Keratinocyte (primary cell): ENCODE measurements at regions not wholly inside any gene's neighbourhood (a gene's known extent, or its start where the extent isn't known, plus 50 kb on each side); places are given as distances from the start of the nearest gene placed in this dataset.

Experiments used
- DNase-seq: peaks from one replicate; pipeline ENCODE4 v3.0.0-alpha.2; 2011; ENCODE audit warnings: low read depth, missing footprints, low spot score
- FAIRE-seq: peaks from 2 replicates; lab custom pipeline; 2011; peaks lifted over from hg19 to GRCh38; lab: Jason Lieb, UNC
- H2AFZ ChIP-seq: 2 replicates; pipeline ENCODE4 v1.6.0; 2012; ENCODE audit warnings: low read length, control low read depth, inconsistent platforms; ENCODE audit not compliant: control insufficient read depth
- H3K27ac ChIP-seq: 2 replicates; pipeline ENCODE4 v1.5.1; 2011; ENCODE audit warnings: low read length; ENCODE audit not compliant: control insufficient read depth, insufficient read depth
- H3K27me3 ChIP-seq: 3 replicates; pipeline ENCODE4 v1.6.0; 2011; ENCODE audit warnings: low read length; ENCODE audit not compliant: control insufficient read depth, insufficient read depth; ENCODE audit errors: extremely low read depth
- H3K36me3 ChIP-seq, 2 experiments: 2 replicates in 1 of 2; 3 replicates in 1 of 2; pipeline ENCODE4 v1.5.1; 2011; ENCODE audit warnings: low read length in 2 of 2, mild to moderate bottlenecking in 1 of 2; ENCODE audit not compliant: control insufficient read depth in 2 of 2, insufficient read depth in 2 of 2; ENCODE audit errors: extremely low read depth in 1 of 2
- H3K4me1 ChIP-seq: 3 replicates; pipeline ENCODE4 v1.5.1; 2011; ENCODE audit warnings: low read length; ENCODE audit not compliant: control insufficient read depth, insufficient read depth; ENCODE audit errors: extremely low read depth
- H3K4me2 ChIP-seq: 3 replicates; pipeline ENCODE4 v1.6.0; 2011; ENCODE audit warnings: low read depth, low read length; ENCODE audit not compliant: control insufficient read depth, insufficient read depth; ENCODE audit errors: extremely low read depth
- H3K4me3 ChIP-seq, 3 experiments: fragments of 200-600 bp in 1 of 3; sonication (generic) in 1 of 3; 2 replicates in 2 of 3; 3 replicates in 1 of 3; pipeline ENCODE4 v1.5.1; 2011 to 2016; ENCODE audit warnings: low read length in 3 of 3, mild to moderate bottlenecking in 3 of 3, control low read depth in 2 of 3, inconsistent platforms in 1 of 3, low read depth in 1 of 3, mixed read lengths in 1 of 3, mixed run types in 1 of 3, moderate library complexity in 1 of 3; ENCODE audit not compliant: control insufficient read depth in 2 of 3, insufficient read depth in 2 of 3; ENCODE audit errors: extremely low read depth in 1 of 3
- H3K79me2 ChIP-seq: 2 replicates; pipeline ENCODE4 v1.6.0; 2012; ENCODE audit warnings: low read length; ENCODE audit not compliant: control insufficient read depth, insufficient read depth
- H3K9ac ChIP-seq: 3 replicates; pipeline ENCODE4 v1.6.0; 2011; ENCODE audit warnings: low read length; ENCODE audit not compliant: control insufficient read depth, insufficient read depth; ENCODE audit errors: extremely low read depth
- H3K9me1 ChIP-seq: 3 replicates; pipeline ENCODE4 v1.6.0; 2011; ENCODE audit warnings: low read length; ENCODE audit not compliant: control insufficient read depth, insufficient read depth; ENCODE audit errors: extremely low read depth
- H3K9me3 ChIP-seq: 2 replicates; pipeline ENCODE4 v1.5.1; 2012; ENCODE audit warnings: low read depth, low read length; ENCODE audit not compliant: control insufficient read depth
- H4K20me1 ChIP-seq: 3 replicates; pipeline ENCODE4 v1.6.0; 2011; ENCODE audit warnings: low read length; ENCODE audit not compliant: control insufficient read depth, insufficient read depth; ENCODE audit errors: extremely low read depth
- EZH2 ChIP-seq: IDR thresholded peaks from one replicate; pipeline ENCODE4 v1.6.1; 2012; ENCODE audit warnings: inconsistent platforms, mild to moderate bottlenecking, low read length, moderate library complexity
- dilution Hi-C: fragments of 300-500 bp; cut with MboI; formaldehyde crosslinking; loops from one replicate; pipeline ENCODE4 v1.7.0; 2020; ENCODE audit warnings: low sequenced_read_pairs; ENCODE audit not compliant: extremely low pct_ligation_motif_present
- TF ChIP-seq, protein P1 (sequence below), 3 experiments: IDR thresholded peaks in 1 of 3; conservative IDR thresholded peaks in 1 of 3; optimal IDR thresholded peaks in 1 of 3; 2 replicates in 2 of 3; 3 replicates in 1 of 3; pipeline versions ENCODE3 to v1.5.1; 2011; ENCODE audit warnings: low read length in 3 of 3, mild to moderate bottlenecking in 3 of 3, moderate library complexity in 2 of 3, control low read depth in 1 of 3, inconsistent platforms in 1 of 3; ENCODE audit not compliant: insufficient read depth in 2 of 3; ENCODE audit errors: extremely low read depth in 1 of 3

DNA sequence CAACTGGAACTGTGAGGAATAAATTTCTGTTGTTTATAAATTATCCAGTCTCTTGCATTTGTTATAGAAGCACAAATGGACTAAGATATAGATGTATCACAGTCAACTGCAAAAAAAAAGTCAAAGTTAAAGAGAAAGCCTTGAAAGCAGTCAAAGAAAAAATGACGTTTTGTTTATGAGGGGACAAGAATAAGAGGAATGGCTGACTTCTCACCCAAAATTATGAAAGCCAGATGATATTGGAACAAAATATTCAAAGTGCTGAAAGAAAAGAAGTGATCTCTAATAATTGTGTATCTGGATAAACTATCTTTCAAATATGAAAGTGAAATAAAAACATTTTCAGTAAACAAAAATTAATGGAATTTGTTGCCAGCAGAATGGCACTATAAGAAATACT, 171.8 kb upstream of the IGF1R start:
- Histone ChIP-seq H3K36me3 (no peaks in the 10 kb centered on the region), H2AFZ (no peak overlapping the region), H3K4me2 (no peak overlapping the region), H3K4me1 (no peaks in the 10 kb centered on the region), H3K27me3 (peaks cover 23% of the 10 kb centered on the region), H4K20me1 (no peaks in the 10 kb centered on the region), H3K9me3 (no peaks in the 10 kb centered on the region), H3K9ac (no peak overlapping the region), H3K79me2 (no peaks in the 10 kb centered on the region), H3K27ac (no peak overlapping the region), H3K9me1 (no peaks in the 10 kb centered on the region), H3K4me3 (no peak overlapping the region)
- TF ChIP-seq, protein P1, sequence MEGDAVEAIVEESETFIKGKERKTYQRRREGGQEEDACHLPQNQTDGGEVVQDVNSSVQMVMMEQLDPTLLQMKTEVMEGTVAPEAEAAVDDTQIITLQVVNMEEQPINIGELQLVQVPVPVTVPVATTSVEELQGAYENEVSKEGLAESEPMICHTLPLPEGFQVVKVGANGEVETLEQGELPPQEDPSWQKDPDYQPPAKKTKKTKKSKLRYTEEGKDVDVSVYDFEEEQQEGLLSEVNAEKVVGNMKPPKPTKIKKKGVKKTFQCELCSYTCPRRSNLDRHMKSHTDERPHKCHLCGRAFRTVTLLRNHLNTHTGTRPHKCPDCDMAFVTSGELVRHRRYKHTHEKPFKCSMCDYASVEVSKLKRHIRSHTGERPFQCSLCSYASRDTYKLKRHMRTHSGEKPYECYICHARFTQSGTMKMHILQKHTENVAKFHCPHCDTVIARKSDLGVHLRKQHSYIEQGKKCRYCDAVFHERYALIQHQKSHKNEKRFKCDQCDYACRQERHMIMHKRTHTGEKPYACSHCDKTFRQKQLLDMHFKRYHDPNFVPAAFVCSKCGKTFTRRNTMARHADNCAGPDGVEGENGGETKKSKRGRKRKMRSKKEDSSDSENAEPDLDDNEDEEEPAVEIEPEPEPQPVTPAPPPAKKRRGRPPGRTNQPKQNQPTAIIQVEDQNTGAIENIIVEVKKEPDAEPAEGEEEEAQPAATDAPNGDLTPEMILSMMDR (optimal IDR thresholded peaks at IDR 0.05 in 1 of 3, IDR thresholded peaks at IDR 0.05 in 1 of 3, conservative IDR thresholded peaks at IDR 0.05 in 1 of 3; ENCODE audit: extremely low read depth in 1 of 3, insufficient read depth in 2 of 3, low read length in 3 of 3): no peak
- TF ChIP-seq EZH2: no peak
- dilution Hi-C loops: no loop called here
- FAIRE-seq (no peak), DNase-seq (no peak)

DNA sequence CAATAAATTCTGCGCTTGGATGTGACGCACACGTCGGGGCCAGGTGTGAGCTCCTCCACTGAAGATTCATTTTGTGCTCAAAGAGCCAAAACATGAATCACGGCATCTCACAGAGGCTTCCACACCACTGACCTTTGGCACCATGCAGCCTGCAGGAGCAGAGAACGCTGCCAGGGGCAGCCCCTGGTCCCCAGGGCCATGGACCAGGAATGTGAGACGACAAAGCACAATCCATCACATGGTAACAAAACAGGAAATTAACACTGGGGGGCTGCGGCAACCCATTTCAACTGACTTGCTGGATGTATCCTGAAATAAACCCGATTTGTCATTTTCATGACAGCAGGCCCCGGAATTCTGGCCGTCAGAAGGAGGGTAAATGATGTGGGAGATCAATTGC, 167.5 kb upstream of the IGF1R start:
- DNase-seq (no peak), FAIRE-seq (no peak)
- Histone ChIP-seq H2AFZ (no peak overlapping the region), H3K9ac (no peak overlapping the region), H3K4me3 (no peak overlapping the region), H4K20me1 (no peaks in the 10 kb centered on the region), H3K9me1 (no peaks in the 10 kb centered on the region), H3K27me3 (peaks cover 18% of the 10 kb centered on the region), H3K36me3 (no peaks in the 10 kb centered on the region), H3K4me1 (no peaks in the 10 kb centered on the region), H3K79me2 (no peaks in the 10 kb centered on the region), H3K27ac (no peak overlapping the region), H3K4me2 (no peak overlapping the region), H3K9me3 (no peaks in the 10 kb centered on the region)
- dilution Hi-C loops: no loop called here
- TF ChIP-seq EZH2: no peak
- TF ChIP-seq, protein P1 (optimal IDR thresholded peaks at IDR 0.05 in 1 of 3, IDR thresholded peaks at IDR 0.05 in 1 of 3, conservative IDR thresholded peaks at IDR 0.05 in 1 of 3; ENCODE audit: extremely low read depth in 1 of 3, insufficient read depth in 2 of 3, low read length in 3 of 3): no peak
